ENCODE measurements at regions not wholly inside any gene's neighbourhood (a gene's known extent, or its start where the extent isn't known, plus 50 kb on each side); places are given as distances from the start of the nearest gene placed in this dataset.

DNA sequence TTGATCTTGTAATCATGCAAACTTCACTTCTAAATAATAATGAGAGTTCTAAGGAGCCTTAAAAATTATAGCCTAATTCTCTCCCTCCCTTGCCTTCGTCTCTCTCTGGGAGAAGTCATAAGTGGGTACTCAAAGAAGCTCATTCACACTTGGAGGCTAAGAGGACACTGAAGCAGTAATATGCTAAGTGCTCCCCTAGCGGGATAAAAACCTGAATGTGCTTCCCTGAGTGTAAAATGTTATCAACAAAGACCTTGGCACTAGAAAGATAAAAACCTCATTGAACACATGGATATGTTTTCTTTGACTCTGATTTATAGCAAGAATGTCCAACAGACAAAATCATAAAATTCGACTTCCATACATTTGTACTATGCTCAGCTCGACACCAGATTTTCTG lies 337.9 kb upstream of the NOVA1 start:
- Histone ChIP-seq H3K4me3 (ENCODE audit: low read length) (no peak overlapping the region), H3K4me1 (ENCODE audit: control insufficient read depth, low read length) (no peaks in the 10 kb centered on the region), H3K9me3 (ENCODE audit: control insufficient read depth, insufficient read depth, low read length) (0 out of 2 replicates have a peak, but pooled peaks cover 3% of the 10 kb centered on the region), H3K27me3 (ENCODE audit: control insufficient read depth, low read length) (no peaks in the 10 kb centered on the region), H3K4me2 (ENCODE audit: low read length) (no peak overlapping the region), H4K20me1 (ENCODE audit: control insufficient read depth, insufficient read depth, low read depth, low read length) (no peaks in the 10 kb centered on the region), H3K27ac (ENCODE audit: low read depth, low read length) (no peak overlapping the region), H3K79me2 (ENCODE audit: control insufficient read depth, low read length) (no peaks in the 10 kb centered on the region), H3F3A (ENCODE audit: control insufficient read depth, insufficient read depth) (no peaks in the 10 kb centered on the region), H3K36me3 (ENCODE audit: control insufficient read depth, low read length) (no peaks in the 10 kb centered on the region), H3K9me2 (replicated peaks; ENCODE audit: control insufficient read depth, low read length) (no peaks in the 10 kb centered on the region; the same call in 1 of the 2 replicates)
- TF ChIP-seq, protein P1, sequence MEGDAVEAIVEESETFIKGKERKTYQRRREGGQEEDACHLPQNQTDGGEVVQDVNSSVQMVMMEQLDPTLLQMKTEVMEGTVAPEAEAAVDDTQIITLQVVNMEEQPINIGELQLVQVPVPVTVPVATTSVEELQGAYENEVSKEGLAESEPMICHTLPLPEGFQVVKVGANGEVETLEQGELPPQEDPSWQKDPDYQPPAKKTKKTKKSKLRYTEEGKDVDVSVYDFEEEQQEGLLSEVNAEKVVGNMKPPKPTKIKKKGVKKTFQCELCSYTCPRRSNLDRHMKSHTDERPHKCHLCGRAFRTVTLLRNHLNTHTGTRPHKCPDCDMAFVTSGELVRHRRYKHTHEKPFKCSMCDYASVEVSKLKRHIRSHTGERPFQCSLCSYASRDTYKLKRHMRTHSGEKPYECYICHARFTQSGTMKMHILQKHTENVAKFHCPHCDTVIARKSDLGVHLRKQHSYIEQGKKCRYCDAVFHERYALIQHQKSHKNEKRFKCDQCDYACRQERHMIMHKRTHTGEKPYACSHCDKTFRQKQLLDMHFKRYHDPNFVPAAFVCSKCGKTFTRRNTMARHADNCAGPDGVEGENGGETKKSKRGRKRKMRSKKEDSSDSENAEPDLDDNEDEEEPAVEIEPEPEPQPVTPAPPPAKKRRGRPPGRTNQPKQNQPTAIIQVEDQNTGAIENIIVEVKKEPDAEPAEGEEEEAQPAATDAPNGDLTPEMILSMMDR (IDR thresholded peaks at IDR 0.05; ENCODE audit: low read depth, low read length, poor library complexity, severe bottlenecking) = no peak
- TF ChIP-seq EZH2phosphoT487 (IDR thresholded peaks at IDR 0.05; ENCODE audit: borderline replicate concordance, low read length) = no peak

DNA sequence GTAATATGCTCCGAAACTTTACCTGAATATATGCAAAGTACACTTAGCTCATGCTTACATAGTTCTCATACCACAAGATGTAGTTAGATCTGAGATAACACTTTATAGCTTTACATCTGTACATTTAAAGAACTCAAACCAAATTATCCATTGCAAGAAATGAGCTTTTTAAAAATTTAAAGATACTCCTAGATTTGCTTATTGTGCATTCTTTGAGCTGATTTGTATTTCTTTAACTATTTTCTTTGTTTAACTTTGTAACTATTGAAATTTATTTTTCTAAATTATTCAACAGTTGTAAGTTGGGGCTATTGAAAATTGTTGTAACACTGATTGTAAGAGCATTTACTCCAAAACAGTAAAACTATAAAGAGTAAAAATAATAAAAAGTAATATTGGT lies 340.2 kb upstream of the NOVA1 start:
- Histone ChIP-seq H3K79me2 (ENCODE audit: control insufficient read depth, low read length) (no peaks in the 10 kb centered on the region), H3K27ac (ENCODE audit: low read depth, low read length) (no peak overlapping the region), H3F3A (ENCODE audit: control insufficient read depth, insufficient read depth) (no peaks in the 10 kb centered on the region), H3K9me3 (ENCODE audit: control insufficient read depth, insufficient read depth, low read length) (0 out of 2 replicates have a peak, but pooled peaks cover 3% of the 10 kb centered on the region), H3K9me2 (replicated peaks; ENCODE audit: control insufficient read depth, low read length) (no peaks in the 10 kb centered on the region; the same call in 1 of the 2 replicates), H3K27me3 (ENCODE audit: control insufficient read depth, low read length) (no peaks in the 10 kb centered on the region), H3K4me2 (ENCODE audit: low read length) (no peak overlapping the region), H3K36me3 (ENCODE audit: control insufficient read depth, low read length) (no peaks in the 10 kb centered on the region), H3K4me3 (ENCODE audit: low read length) (no peak overlapping the region), H3K4me1 (ENCODE audit: control insufficient read depth, low read length) (no peaks in the 10 kb centered on the region), H4K20me1 (ENCODE audit: control insufficient read depth, insufficient read depth, low read depth, low read length) (no peaks in the 10 kb centered on the region)
- TF ChIP-seq EZH2phosphoT487 (IDR thresholded peaks at IDR 0.05; ENCODE audit: borderline replicate concordance, low read length) = no peak

GRCh38 chr14:26939755-26940154 lies 341.9 kb upstream of the NOVA1 start:
- Histone ChIP-seq H3K27me3 (ENCODE audit: control insufficient read depth, low read length) (no peaks in the 10 kb centered on the region), H3K4me1 (ENCODE audit: control insufficient read depth, low read length) (no peaks in the 10 kb centered on the region), H3K4me2 (ENCODE audit: low read length) (no peak overlapping the region), H3K4me3 (ENCODE audit: low read length) (no peak overlapping the region), H3K79me2 (ENCODE audit: control insufficient read depth, low read length) (no peaks in the 10 kb centered on the region), H4K20me1 (ENCODE audit: control insufficient read depth, insufficient read depth, low read depth, low read length) (no peaks in the 10 kb centered on the region), H3K9me3 (ENCODE audit: control insufficient read depth, insufficient read depth, low read length) (peaks cover 6% of the 10 kb centered on the region; the same call in 1 of the 2 replicates), H3K36me3 (ENCODE audit: control insufficient read depth, low read length) (no peaks in the 10 kb centered on the region), H3F3A (ENCODE audit: control insufficient read depth, insufficient read depth) (no peaks in the 10 kb centered on the region), H3K27ac (ENCODE audit: low read depth, low read length) (no peak overlapping the region), H3K9me2 (replicated peaks; ENCODE audit: control insufficient read depth, low read length) (no peaks in the 10 kb centered on the region; the same call in 1 of the 2 replicates)
- no peak for TF ChIP-seq EZH2phosphoT487 (IDR thresholded peaks at IDR 0.05; ENCODE audit: borderline replicate concordance, low read length)
- TF ChIP-seq, protein P1 (IDR thresholded peaks at IDR 0.05; ENCODE audit: low read depth, low read length, poor library complexity, severe bottlenecking) = no peak

- H3K4me2 ChIP-seq (ENCODE audit: low read length) = no peak overlapping the region
- H4K20me1 ChIP-seq (ENCODE audit: control insufficient read depth, insufficient read depth, low read depth, low read length) = no peaks in the 10 kb centered on the region
- no peaks in the 10 kb centered on the region for H3K36me3 ChIP-seq (ENCODE audit: control insufficient read depth, low read length)
- H3F3A ChIP-seq (ENCODE audit: control insufficient read depth, insufficient read depth) = no peaks in the 10 kb centered on the region
- no peak for TF ChIP-seq EZH2phosphoT487 (IDR thresholded peaks at IDR 0.05; ENCODE audit: borderline replicate concordance, low read length)
- TF ChIP-seq, protein P1 (IDR thresholded peaks at IDR 0.05; ENCODE audit: low read depth, low read length, poor library complexity, severe bottlenecking) = no peak
- no peaks in the 10 kb centered on the region for H3K4me1 ChIP-seq (ENCODE audit: control insufficient read depth, low read length)
- peaks cover 6% of the 10 kb centered on the region; the same call in 1 of the 2 replicates for H3K9me3 ChIP-seq (ENCODE audit: control insufficient read depth, insufficient read depth, low read length)
- H3K9me2 ChIP-seq (replicated peaks; ENCODE audit: control insufficient read depth, low read length) = no peaks in the 10 kb centered on the region; the same call in 1 of the 2 replicates
- no peaks in the 10 kb centered on the region for H3K79me2 ChIP-seq (ENCODE audit: control insufficient read depth, low read length)
- H3K27ac ChIP-seq (ENCODE audit: low read depth, low read length) = no peak overlapping the region
- no peak overlapping the region for H3K4me3 ChIP-seq (ENCODE audit: low read length)
- no peaks in the 10 kb centered on the region for H3K27me3 ChIP-seq (ENCODE audit: control insufficient read depth, low read length)
Observed at GRCh38 chr14:26941521-26941920, 343.7 kb upstream of the NOVA1 start.

Measured in DOHH2 (cell line).